ENCODE measurements at regions not wholly inside any gene's neighbourhood (a gene's known extent, or its start where the extent isn't known, plus 50 kb on each side); places are given as distances from the start of the nearest gene placed in this dataset.
"Not testable (repeated sequence)": the region's sequence is repeated elsewhere in the genome, so short reads cannot be mapped to it uniquely, and the experiment has no call there.

GRCh38 chr12:118537481-118537917 lies 161.1 kb downstream of the SUDS3 start:
- peak; percentile 89 to 96 for DNase-seq

DNA sequence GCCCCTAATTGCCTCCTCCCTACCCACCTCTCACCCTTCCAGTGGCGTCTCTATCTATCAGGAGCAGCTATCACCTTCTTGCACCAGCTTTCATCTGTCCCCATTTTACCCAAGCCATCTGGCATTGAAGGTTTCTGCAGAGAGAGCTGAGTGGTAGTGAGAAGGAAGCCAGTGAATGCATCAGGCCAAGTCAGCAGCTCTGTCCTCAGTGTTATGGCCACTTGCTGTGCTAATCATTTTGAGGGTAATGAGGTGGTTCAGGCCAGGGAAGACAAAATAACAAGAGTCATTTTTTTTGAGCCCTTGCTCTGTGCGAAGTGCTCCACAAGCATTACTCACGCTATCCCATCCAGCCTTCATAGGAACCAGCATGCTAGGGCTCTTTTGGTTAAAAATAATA lies 164.7 kb downstream of the SUDS3 start:
- DNase-seq, result no peak

- no peak for DNase-seq
Observed at GRCh38 chr12:118541934-118542333, 165.6 kb downstream of the SUDS3 start.

DNA sequence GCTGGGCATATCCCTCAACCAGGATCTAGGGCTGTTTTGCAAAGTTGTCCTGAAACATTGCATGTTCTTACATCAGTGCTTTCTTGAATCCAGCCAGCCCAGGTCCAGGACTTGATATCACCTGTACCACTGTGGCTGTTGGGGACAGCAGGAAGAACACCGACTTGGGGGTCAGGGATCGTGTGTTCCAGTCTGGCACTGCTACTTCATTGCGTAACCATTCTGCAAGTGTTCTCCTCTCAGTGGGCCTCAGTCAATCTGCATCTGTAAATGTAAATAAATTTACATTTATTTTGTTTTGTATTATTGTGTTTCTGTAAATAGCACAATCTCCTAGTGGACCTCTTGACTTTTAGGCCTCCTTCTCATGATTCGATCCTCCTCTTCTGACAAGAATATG lies 167.3 kb downstream of the SUDS3 start:
- no peak for DNase-seq

- no peak for DNase-seq
Observed at GRCh38 chr12:118544569-118544968, 168.2 kb downstream of the SUDS3 start.

- DNase-seq, result not testable (repeated sequence)
Observed at GRCh38 chr12:118547606-118548005, 171.3 kb downstream of the SUDS3 start.

DNA sequence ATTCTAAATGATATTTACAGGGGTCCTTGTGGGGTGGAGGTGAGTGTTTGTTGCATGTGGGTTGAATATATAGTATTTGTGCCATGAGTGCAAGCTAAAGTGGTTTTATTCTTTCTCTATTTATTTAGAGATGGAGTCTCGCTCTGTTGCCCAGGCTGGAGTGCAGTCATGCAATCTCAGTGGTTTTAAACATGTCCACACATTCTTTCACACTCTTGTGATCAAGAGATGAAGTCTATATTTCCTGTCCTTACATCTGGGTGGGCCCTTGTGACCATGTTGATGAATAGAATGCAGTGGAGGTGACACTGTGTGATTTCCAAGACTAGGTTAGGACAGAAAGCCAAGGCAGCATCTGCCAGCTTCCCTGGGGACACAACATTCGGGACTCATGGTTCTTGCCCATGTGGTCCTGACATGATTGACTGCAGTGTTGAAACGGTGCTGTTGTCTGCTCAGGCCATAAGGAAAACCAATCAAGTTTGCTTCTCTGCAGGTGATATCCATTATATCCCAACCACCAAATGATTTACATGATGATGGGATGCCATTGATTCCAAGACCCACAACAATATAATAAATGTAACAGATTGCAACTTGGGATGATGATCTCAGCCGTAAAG lies 172.6 kb downstream of the SUDS3 start:
- no peak for DNase-seq

- no peak for DNase-seq
Observed at GRCh38 chr12:118549510-118549980, 173.2 kb downstream of the SUDS3 start.

DNA sequence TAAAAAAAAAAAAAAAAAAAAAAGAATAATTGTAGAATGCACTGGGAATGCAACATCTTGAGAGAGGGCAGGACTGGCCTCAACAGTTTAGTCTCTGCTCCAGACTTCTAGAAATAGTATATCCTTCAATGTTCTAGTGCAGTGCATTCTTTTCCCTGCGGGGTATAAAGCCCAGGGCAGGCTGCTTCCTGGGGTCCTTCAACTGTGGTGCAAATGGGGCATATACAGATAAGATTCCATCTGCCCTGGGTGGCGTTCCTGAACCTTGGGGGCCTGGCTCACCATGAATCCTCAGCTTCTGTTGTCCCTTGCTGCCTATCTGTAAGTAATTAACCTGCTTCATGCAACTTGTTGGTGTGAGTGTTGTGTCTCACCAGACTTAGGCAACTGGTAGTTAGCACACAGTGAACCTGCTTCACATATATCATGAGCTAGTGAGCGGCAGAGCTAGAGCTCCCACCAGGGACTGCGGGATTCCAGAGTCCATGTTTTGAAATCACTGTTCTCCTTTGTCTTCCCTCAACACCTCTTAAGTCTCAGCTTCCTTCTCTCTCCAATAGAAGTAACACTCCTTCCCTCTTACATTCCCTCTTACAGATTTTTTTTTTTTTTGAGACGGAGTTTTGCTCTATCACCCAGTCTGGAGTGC lies 177.6 kb downstream of the SUDS3 start:
- no peak for DNase-seq

DNA sequence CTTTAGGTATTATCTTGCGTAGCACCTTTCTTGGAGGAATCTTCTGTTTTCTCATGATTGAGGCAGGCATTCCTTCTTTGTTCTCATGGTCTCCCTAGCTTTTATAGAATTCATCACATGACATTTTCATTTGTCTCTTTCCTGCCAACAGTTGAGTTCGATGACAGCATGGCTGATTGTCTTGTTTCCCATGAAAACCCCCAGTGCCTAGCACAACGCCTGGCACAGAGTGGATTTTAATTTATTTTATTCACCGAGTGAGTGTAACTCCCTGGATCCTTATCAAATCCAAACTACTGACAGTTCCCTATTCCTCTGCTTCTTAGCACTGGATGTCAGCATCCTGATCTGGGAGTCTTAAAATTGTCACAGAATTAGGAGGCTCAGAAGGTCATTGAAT lies 182.6 kb downstream of the SUDS3 start:
- DNase-seq, result no peak

DNA sequence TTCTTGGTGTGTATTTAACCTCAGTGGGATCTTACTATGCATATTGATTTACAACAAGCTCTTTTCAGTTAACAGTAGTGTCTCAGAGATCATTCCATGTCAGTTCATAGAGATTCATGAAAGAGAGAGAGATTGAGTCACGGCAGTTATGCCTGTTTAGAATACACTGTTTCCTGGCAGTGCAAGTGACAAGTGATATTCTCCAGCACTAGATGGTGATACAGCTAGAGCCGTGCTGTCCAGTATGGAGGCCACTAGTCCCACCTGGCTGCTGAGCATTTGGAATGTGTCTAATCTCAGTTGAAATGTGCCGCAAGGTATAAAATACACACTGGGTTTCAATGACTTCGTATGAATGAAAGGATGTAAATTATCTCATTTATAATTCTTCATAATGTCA lies 184.4 kb downstream of the SUDS3 start:
- no peak for DNase-seq

GRCh38 chr12:118571730-118572129 lies 195.4 kb downstream of the SUDS3 start:
- DNase-seq, result no peak

GRCh38 chr12:118574288-118574687 lies 197.9 kb downstream of the SUDS3 start:
- no peak for DNase-seq

- no peak for DNase-seq
Observed at GRCh38 chr12:118575730-118576129, 199.4 kb downstream of the SUDS3 start.

GRCh38 chr12:118581371-118581770 lies 205.0 kb downstream of the SUDS3 start:
- DNase-seq, result no peak

GRCh38 chr12:118582863-118583262 lies 206.5 kb downstream of the SUDS3 start:
- no peak for DNase-seq

DNA sequence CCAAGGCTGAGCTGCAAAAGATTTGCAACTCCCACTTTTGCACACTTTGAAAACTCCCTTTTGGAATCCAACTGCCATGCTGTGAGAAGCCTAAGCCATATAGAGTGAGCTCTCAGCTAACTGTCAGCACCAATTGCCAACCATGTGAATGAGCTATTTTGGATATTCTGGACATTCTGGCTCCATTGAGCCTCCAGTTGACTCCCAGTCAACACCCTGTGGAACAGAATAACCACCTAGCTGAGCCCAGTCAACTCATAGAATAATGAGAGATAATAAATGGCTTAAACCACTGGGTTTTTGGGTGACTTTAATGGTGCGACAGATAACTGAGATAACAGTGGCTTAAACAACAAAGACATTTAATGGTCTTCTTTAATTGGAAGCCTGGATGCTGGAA lies 210.1 kb downstream of the SUDS3 start:
- no peak for DNase-seq

GRCh38 chr12:118589162-118589561 lies 212.8 kb downstream of the SUDS3 start:
- DNase-seq, result no peak

DNA sequence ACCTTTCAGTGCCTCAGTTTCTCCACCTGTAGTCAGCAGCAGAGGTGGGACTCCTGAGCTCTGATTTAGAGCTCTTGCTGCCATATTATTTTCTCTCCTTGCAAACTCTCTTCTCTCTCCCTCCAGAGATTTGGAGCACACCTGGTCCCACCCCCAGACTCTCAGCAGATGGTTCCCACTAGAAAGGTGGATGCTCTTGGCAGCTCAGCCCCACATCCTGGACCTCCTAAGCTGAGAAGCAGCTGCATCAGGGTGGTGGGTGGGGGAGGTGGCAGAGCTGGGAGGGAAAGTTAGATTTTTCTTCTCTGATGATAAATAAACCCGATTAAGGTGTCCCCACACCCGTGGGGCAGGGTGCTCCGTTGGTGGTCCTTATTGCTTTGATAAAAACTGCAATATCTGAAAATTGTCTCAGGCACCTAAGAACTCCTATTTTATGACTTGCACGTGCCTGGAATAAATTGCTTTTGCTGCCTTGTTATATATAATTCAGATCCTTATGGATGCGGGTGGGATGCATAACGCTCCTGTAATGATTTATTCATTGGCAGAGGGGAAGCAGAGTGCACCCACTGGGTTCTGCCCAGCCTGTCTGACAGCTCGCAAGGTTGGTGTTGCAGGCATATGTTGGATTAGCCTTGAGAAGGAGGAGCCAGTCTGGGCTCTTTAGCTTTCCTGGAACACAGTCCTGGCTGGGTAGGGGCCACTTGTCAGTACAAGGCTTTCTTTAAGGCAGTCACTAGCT lies 214.2 kb downstream of the SUDS3 start:
- DNase-seq, result no peak

DNA sequence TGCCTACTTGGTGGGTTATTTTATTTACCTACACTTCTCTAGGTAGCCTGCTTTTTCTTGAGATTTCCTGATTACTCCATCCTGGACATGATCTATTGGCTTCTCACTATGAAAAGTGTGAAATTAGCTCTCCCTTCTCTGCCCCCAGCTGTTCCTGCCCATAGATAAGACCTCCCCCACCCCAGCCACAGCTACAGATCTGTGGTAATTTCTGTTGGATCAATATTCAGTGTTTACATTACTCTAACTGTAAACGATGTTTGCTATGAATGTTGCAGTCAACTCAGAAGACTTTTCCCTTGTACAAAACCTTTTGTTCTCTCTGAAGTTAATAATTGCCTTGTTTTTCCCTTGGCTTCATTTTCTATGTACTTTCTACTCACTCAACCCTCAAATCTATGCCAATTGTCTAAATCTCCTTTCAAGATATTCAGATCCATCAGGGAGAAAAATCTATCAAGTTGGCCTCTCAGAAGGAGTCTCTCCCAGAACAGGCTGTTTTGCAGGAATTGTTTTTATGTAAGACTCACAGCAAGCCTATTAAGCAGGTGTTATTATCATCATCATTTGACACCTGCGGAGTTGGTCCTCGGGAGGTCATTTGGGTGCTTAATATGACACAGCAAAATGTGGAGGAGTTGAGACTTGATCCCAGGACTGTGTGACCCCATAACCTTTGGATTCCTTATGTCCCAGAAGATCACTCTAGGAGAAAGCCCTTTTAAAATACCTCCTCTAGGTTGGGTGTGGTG lies 227.4 kb downstream of the SUDS3 start:
- DNase-seq, result no peak

GRCh38 chr12:118606690-118607089 lies 230.3 kb downstream of the SUDS3 start:
- no peak for DNase-seq

DNA sequence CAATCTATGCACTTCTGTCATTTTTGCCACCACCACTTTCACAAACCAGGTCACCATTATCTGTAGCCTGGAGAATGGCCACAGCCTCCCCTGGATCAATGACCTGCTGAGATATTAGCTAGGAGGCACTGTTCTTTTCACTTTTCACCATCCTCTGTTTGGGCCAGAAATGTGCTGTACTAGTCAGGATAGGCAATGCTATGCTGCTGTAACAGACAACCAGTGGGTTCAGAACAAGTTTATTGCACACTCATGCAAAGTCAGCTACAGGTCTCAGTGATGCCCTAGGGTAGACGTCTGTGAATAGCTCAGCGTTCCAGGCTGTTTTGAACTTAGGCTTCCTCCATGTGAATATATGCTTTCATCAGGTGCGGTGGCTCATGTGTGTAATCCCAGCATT lies 231.5 kb downstream of the SUDS3 start:
- no peak for DNase-seq

- DNase-seq, result no peak
Observed at GRCh38 chr12:118608770-118609344, 232.5 kb downstream of the SUDS3 start.
